ENCODE measurements at regions not wholly inside any gene's neighbourhood (a gene's known extent, or its start where the extent isn't known, plus 50 kb on each side); places are given as distances from the start of the nearest gene placed in this dataset.

GRCh38 chr16:66229651-66230050, 136.8 kb upstream of the CDH5 start:
- Mint-ChIP-seq H3K27me3 (peaks cover 16% of the 10 kb centered on the region), H3K27ac (no peak overlapping the region), H3K36me3 (no peaks in the 10 kb centered on the region), H3K9me3 (no peaks in the 10 kb centered on the region), H3K4me1 (peaks cover 7% of the 10 kb centered on the region), H3K4me3 (no peak overlapping the region)
- no peak for DNase-seq
- CTCF ChIA-PET, result no interaction called here

DNA sequence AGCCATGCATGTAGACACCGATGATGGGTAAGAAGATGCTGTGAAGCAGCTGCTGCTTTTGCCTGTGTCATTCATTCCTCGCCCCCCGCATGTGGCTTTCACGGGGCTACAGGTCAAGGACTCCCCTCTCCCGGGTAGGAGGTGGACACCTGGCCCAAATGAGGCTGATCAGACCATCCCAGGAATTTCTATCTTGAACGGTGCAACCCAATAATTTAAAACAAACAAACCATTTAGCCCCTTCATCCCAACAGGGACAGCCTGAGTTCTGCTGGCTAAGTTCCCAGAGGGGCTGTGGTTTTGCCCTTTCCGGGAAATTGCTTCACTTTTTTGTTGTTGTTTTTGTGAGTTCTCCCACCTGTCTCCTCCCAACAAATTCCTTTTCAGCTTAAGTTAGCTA, 137.7 kb upstream of the CDH5 start:
- H3K4me1 Mint-ChIP-seq, result peaks cover 7% of the 10 kb centered on the region
- no peak overlapping the region for H3K4me3 Mint-ChIP-seq
- no peaks in the 10 kb centered on the region for H3K9me3 Mint-ChIP-seq
- H3K27me3 Mint-ChIP-seq, result peaks cover 21% of the 10 kb centered on the region
- CTCF ChIA-PET, result no interaction called here
- DNase-seq, result no peak
- no peaks in the 10 kb centered on the region for H3K36me3 Mint-ChIP-seq
- no peak overlapping the region for H3K27ac Mint-ChIP-seq

DNA sequence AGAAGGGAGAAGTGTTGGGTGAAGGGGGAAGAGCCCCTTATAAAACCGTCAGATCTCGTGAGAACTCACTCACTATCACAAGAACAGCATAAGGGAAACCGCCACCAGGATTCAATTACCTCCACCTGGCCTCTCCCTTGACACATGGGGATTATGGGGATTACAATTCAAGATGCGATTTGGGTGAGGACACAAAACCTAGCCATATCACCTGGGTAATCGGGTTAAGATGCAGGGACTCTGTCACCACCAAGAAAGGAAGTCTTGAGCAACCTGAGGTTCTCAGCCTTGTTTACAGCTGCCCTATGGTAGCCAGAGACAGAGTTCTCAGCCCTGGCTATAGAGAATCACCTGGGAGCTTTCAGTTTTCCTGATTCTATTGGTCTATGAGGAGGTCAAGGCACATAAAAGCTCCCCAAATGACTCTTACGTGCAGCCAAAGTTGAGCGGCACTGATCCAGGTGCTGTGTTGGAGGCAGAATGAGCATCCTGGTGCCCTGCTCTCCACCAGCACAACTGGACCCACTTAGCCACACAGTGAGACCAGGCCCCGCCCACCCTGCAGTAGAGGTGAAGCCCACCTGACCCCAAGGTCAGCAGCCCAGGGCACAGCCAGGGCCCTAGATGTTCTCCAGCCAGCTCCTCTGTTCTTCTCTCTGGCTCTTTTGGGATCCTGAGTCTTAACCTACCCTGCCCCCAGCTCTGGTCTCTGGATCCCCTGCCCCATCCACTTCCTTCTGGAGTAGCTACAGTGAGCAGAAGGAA, 138.5 kb upstream of the CDH5 start:
- CTCF ChIA-PET, result no interaction called here
- H3K9me3 Mint-ChIP-seq, result no peaks in the 10 kb centered on the region

GRCh38 chr16:66226762-66227161, 139.7 kb upstream of the CDH5 start:
- no peak overlapping the region for H3K27ac Mint-ChIP-seq
- no peak for DNase-seq
- H3K9me3 Mint-ChIP-seq, result no peaks in the 10 kb centered on the region
- no peak overlapping the region for H3K4me3 Mint-ChIP-seq
- CTCF ChIA-PET, result no interaction called here
- H3K4me1 Mint-ChIP-seq, result peaks cover 7% of the 10 kb centered on the region
- H3K27me3 Mint-ChIP-seq, result peaks cover 33% of the 10 kb centered on the region
- no peaks in the 10 kb centered on the region for H3K36me3 Mint-ChIP-seq

More for the DNA sequence above, 138.5 kb upstream of the CDH5 start:
- no peak for DNase-seq
- Mint-ChIP-seq H3K4me3 (no peak overlapping the region), H3K4me1 (peaks cover 7% of the 10 kb centered on the region), H3K36me3 (no peaks in the 10 kb centered on the region), H3K27ac (no peak overlapping the region), H3K27me3 (peaks cover 29% of the 10 kb centered on the region)

DNA sequence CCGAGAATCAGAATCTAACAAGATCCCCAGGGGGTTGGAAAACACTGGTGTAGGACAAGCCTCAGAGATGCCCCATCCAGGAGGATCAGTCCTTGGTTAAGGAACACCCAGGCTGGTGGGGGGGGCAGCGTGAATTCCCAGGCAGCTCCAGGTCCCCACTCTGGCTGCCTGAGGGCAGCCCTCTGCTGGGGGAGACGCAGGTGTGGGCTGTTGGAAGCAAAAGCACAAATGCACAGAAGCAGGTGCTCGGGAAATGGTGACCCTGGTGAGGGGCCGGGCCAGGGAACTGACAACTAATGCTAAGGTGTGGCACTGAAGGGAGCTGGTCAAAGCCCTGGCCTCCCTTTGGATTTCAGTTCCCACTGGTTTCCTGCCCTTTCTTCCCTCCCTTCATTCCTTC, 140.8 kb upstream of the CDH5 start:
- Mint-ChIP-seq H3K4me3 (no peak overlapping the region), H3K36me3 (no peaks in the 10 kb centered on the region), H3K4me1 (peaks cover 7% of the 10 kb centered on the region), H3K9me3 (no peaks in the 10 kb centered on the region), H3K27me3 (peaks cover 36% of the 10 kb centered on the region), H3K27ac (no peak overlapping the region)
- CTCF ChIA-PET, result no interaction called here
- DNase-seq, result no peak

DNA sequence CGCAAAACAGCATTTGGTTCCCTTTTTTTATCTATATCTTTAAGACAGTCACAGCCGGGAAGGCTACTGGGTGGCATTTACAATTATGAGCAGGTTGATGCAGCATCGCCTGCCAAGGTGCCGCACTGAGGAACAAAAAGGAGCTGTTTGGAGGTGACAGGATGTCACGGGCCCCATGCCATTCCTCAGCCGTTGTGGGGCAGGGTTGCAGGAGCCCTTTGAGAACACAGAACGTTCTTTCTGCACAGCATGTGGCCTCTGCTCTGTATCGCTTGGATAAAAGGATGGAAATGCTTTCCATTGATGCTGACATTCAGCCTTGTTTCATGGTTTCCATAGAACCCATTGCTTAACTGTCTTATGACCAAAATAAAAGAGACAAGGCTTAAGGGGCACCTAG, 141.9 kb upstream of the CDH5 start:
- CTCF ChIA-PET, result no interaction called here
- Mint-ChIP-seq H3K36me3 (no peaks in the 10 kb centered on the region), H3K4me3 (no peak overlapping the region), H3K4me1 (peaks cover 7% of the 10 kb centered on the region), H3K27me3 (peaks cover 41% of the 10 kb centered on the region), H3K9me3 (no peaks in the 10 kb centered on the region), H3K27ac (no peak overlapping the region)
- no peak for DNase-seq

DNA sequence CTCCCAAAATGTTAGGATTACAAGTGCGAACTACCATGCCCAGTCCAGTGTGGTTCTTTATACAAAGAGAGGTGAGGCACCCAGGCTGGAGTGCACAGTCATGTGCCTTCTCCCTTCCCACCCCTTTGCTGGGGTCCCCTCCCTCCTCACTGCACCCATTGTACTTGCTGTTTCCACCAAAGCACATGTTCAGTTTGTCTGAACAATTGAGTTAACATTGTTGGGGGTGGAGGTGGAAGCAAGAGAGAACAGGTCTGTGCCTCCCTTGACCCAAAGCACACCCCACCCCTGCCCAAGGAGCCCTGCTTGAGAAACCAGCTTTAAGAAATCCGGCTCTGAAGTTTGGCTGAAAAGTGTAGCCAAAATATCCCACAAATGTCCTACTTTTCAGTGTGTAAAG, 142.3 kb upstream of the CDH5 start:
- no peak for DNase-seq
- peaks cover 41% of the 10 kb centered on the region for H3K27me3 Mint-ChIP-seq
- no peak overlapping the region for H3K4me3 Mint-ChIP-seq
- H3K4me1 Mint-ChIP-seq, result peaks cover 5% of the 10 kb centered on the region
- H3K27ac Mint-ChIP-seq, result no peak overlapping the region
- no peaks in the 10 kb centered on the region for H3K36me3 Mint-ChIP-seq
- CTCF ChIA-PET, result no interaction called here
- H3K9me3 Mint-ChIP-seq, result no peaks in the 10 kb centered on the region

- H3K4me1 Mint-ChIP-seq, result no peaks in the 10 kb centered on the region
- H3K9me3 Mint-ChIP-seq, result no peaks in the 10 kb centered on the region
- H3K4me3 Mint-ChIP-seq, result no peak overlapping the region
- no peaks in the 10 kb centered on the region for H3K36me3 Mint-ChIP-seq
- DNase-seq, result no peak
- H3K27ac Mint-ChIP-seq, result no peak overlapping the region
- peaks cover 41% of the 10 kb centered on the region for H3K27me3 Mint-ChIP-seq
- CTCF ChIA-PET, result no interaction called here
Measured at GRCh38 chr16:66223176-66223780, 143.2 kb upstream of the CDH5 start.

- Mint-ChIP-seq H3K27me3 (peaks cover 41% of the 10 kb centered on the region), H3K4me3 (no peak overlapping the region), H3K27ac (no peak overlapping the region), H3K9me3 (no peaks in the 10 kb centered on the region), H3K36me3 (no peaks in the 10 kb centered on the region), H3K4me1 (no peaks in the 10 kb centered on the region)
- CTCF ChIA-PET, result no interaction called here
- no peak for DNase-seq
Measured at GRCh38 chr16:66222756-66223155, 143.7 kb upstream of the CDH5 start.

DNA sequence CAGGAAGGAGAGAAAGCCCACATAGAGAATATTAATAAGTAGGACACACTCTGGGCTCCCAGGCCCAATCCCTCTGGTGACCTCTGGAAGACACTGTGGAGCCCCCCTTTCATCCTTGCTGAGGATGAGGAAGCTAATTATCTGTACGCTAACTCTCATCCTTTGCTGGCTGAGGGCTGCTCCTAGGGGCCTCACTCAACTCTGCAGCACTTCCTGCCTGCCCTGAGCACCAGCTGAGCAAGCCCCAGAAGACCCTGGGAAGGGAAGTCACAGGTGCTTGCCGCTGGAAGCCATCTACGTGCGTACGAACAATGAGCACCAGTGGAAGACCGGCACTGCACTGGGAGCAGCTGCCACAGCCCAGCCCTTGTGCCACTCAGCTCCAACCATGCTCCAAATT, 145.8 kb upstream of the CDH5 start:
- Mint-ChIP-seq H3K36me3 (no peaks in the 10 kb centered on the region), H3K4me1 (no peaks in the 10 kb centered on the region), H3K27ac (no peak overlapping the region), H3K9me3 (no peaks in the 10 kb centered on the region), H3K27me3 (peaks cover 32% of the 10 kb centered on the region), H3K4me3 (no peak overlapping the region)
- DNase-seq, result no peak
- CTCF ChIA-PET, result no interaction called here

GRCh38 chr16:66219491-66219890, 147.0 kb upstream of the CDH5 start:
- no peak for DNase-seq
- Mint-ChIP-seq H3K4me1 (no peaks in the 10 kb centered on the region), H3K27ac (no peak overlapping the region), H3K9me3 (no peaks in the 10 kb centered on the region), H3K4me3 (no peak overlapping the region), H3K36me3 (no peaks in the 10 kb centered on the region), H3K27me3 (peaks cover 24% of the 10 kb centered on the region)
- CTCF ChIA-PET, result no interaction called here

GRCh38 chr16:66212428-66212827, 154.1 kb upstream of the CDH5 start:
- CTCF ChIA-PET, result no interaction called here
- Mint-ChIP-seq H3K27ac (no peak overlapping the region), H3K27me3 (peaks cover 7% of the 10 kb centered on the region), H3K36me3 (no peaks in the 10 kb centered on the region), H3K9me3 (no peaks in the 10 kb centered on the region), H3K4me3 (no peak overlapping the region), H3K4me1 (no peaks in the 10 kb centered on the region)
- DNase-seq, result no peak

- H3K4me3 Mint-ChIP-seq, result no peak overlapping the region
- no peaks in the 10 kb centered on the region for H3K9me3 Mint-ChIP-seq
- CTCF ChIA-PET, result no interaction called here
- DNase-seq, result no peak
- H3K27ac Mint-ChIP-seq, result no peak overlapping the region
- no peaks in the 10 kb centered on the region for H3K4me1 Mint-ChIP-seq
- no peaks in the 10 kb centered on the region for H3K36me3 Mint-ChIP-seq
- H3K27me3 Mint-ChIP-seq, result peaks cover 7% of the 10 kb centered on the region
Measured at GRCh38 chr16:66211651-66212050, 154.8 kb upstream of the CDH5 start.

DNA sequence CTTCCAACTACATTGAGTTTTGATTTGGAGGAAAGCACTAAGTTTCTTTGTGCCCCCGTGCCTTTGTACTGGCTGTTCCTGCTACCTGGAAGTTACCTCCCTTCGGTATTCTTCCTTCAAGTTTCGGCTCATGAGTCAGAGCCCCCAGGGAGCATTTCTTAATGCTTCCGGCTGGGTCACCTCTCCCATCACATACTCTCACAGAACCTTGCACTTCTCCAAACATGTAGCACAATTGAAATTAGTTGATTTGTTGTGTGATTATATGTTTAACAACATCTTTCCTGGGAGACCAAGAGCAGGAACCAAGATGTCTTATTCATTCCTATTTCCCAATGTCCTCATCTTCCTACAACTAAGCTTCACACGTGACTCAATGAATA, 158.6 kb upstream of the CDH5 start:
- Mint-ChIP-seq H3K4me3 (no peak overlapping the region), H3K27me3 (peaks cover 10% of the 10 kb centered on the region), H3K9me3 (no peaks in the 10 kb centered on the region), H3K27ac (no peak overlapping the region), H3K4me1 (no peaks in the 10 kb centered on the region), H3K36me3 (no peaks in the 10 kb centered on the region)
- no peak for DNase-seq
- CTCF ChIA-PET, result no interaction called here

- Mint-ChIP-seq H3K36me3 (no peaks in the 10 kb centered on the region), H3K4me3 (no peak overlapping the region), H3K4me1 (no peaks in the 10 kb centered on the region), H3K9me3 (no peaks in the 10 kb centered on the region), H3K27ac (peak overlapping the region; percentile 60), H3K27me3 (peaks cover 10% of the 10 kb centered on the region)
- no peak for DNase-seq
- CTCF ChIA-PET, result no interaction called here
Measured at GRCh38 chr16:66207139-66207882, 159.2 kb upstream of the CDH5 start.

Measured in activated naive CD4-positive, alpha-beta T cell treated with anti-CD3 and anti-CD28 coated beads, Interleukin-2, amount 10 ng/mL, durations not matched to agents 7 days and 5 days (primary cell).